Gastroesophageal sphincter (tissue), 4 donors: ENCODE measurements at regions not wholly inside any gene's neighbourhood (a gene's known extent, or its start where the extent isn't known, plus 50 kb on each side); places are given as distances from the start of the nearest gene placed in this dataset.
"Not testable (repeated sequence)": the region's sequence is repeated elsewhere in the genome, so short reads cannot be mapped to it uniquely, and the experiment has no call there.

Experiments used
- ATAC-seq: fragments of 150-250 bp; one replicate; pipeline ENCODE4 v1.9.1; 2016; ENCODE audit warnings: mild to moderate bottlenecking, moderate library complexity
- H3K27ac ChIP-seq, 4 donors: fragments of 200-600 bp; sonication (generic) in 3 of 4; 1 replicate in 3 of 4; 2 replicates in 1 of 4; pipeline ENCODE4 v1.5.1; 2016 to 2019
- H3K27me3 ChIP-seq: fragments of 200-600 bp; sonication (generic); one replicate; pipeline ENCODE4 v1.5.1; 2019
- H3K36me3 ChIP-seq, 2 donors: fragments of 200-600 bp; sonication (generic); one replicate each; pipeline ENCODE4 v1.5.1; 2019; ENCODE audit warnings: control low read depth in 1 of 2
- H3K4me1 ChIP-seq, 3 donors: fragments of 200-600 bp; sonication (generic); 1 replicate in 2 of 3; 2 replicates in 1 of 3; pipeline ENCODE4 v1.5.1; 2016 to 2019; ENCODE audit warnings: control low read depth in 2 of 3
- H3K4me3 ChIP-seq, 2 donors: fragments of 200-600 bp; sonication (generic); one replicate each; pipeline ENCODE4 v1.5.1; 2019; ENCODE audit warnings: mild to moderate bottlenecking in 1 of 2, moderate library complexity in 1 of 2
- H3K9me3 ChIP-seq, 3 donors: fragments of 200-600 bp; sonication (generic); one replicate each; pipeline ENCODE4 v1.5.1; 2017 to 2019; ENCODE audit warnings: control low read depth in 2 of 3
- CTCF ChIP-seq, 4 experiments: fragments of 200-600 bp in 2 of 4; fragments of 450-650 bp in 2 of 4; sonication (generic) in 1 of 4; IDR thresholded peaks; one replicate each; pipeline ENCODE4 v1.5.1; 2017 to 2019; ENCODE audit warnings: antibody characterized with exemption in 4 of 4, mild to moderate bottlenecking in 2 of 4, moderate library complexity in 2 of 4
- EP300 ChIP-seq: sonication (generic); formaldehyde crosslinking; IDR thresholded peaks from one replicate; pipeline ENCODE4 v1.6.1; 2017; ENCODE audit warnings: antibody characterized with exemption, mild to moderate bottlenecking
- POLR2A ChIP-seq, 2 donors: fragments of 450-650 bp; IDR thresholded peaks; one replicate each; pipeline ENCODE4 v1.6.1; 2017; ENCODE audit warnings: antibody characterized with exemption in 2 of 2, mild to moderate bottlenecking in 2 of 2, moderate library complexity in 1 of 2
- POLR2AphosphoS5 ChIP-seq: sonication (generic); formaldehyde crosslinking; IDR thresholded peaks from one replicate; pipeline ENCODE4 v1.6.1; 2017; ENCODE audit warnings: antibody characterized with exemption
- WGBS, 2 donors: methylation state at CpG; one replicate each; pipeline ENCODE4 v1.1.5; 2018; ENCODE audit warnings: low coverage in 1 of 2; 5-methylcytosine and 5-hydroxymethylcytosine counted together

- Histone ChIP-seq H3K27ac (no peak overlapping the region), H3K9me3 (peaks cover 0 to 9% (median 0%) of the 10 kb centered on the region in 3 donors), H3K4me3 (no peak overlapping the region), H3K36me3 (no peaks in the 10 kb centered on the region), H3K4me1 (no peaks in the 10 kb centered on the region), H3K27me3 (no peaks in the 10 kb centered on the region)
- ATAC-seq = no peak
- TF ChIP-seq POLR2AphosphoS5 (no peak), EP300 (no peak), POLR2A (IDR thresholded peaks at IDR 0.05) (no peak), CTCF (IDR thresholded peaks at IDR 0.05) (no peak)
- no CpG with 5 or more reads among the region's 3 CpGs for WGBS, 2 donors
Observed at GRCh38 chr10:64785816-64786215, 1264.6 kb downstream of the REEP3 start.

GRCh38 chr10:64786989-64787388, 1265.8 kb downstream of the REEP3 start:
- no peaks in the 10 kb centered on the region for H3K4me1 ChIP-seq
- no peak for ATAC-seq
- 70 to 83% methylated on average over 2 of the region's 2 CpGs for WGBS, 2 donors
- no peaks in the 10 kb centered on the region for H3K27me3 ChIP-seq
- no peak overlapping the region for H3K27ac ChIP-seq
- TF ChIP-seq CTCF (IDR thresholded peaks at IDR 0.05) = no peak
- TF ChIP-seq POLR2AphosphoS5 = no peak
- no peak for TF ChIP-seq EP300
- TF ChIP-seq POLR2A (IDR thresholded peaks at IDR 0.05) = no peak
- H3K4me3 ChIP-seq = no peak overlapping the region
- no peaks in the 10 kb centered on the region for H3K36me3 ChIP-seq
- peaks cover 0 to 9% (median 0%) of the 10 kb centered on the region in 3 donors for H3K9me3 ChIP-seq

GRCh38 chr10:64795847-64796246, 1274.6 kb downstream of the REEP3 start:
- WGBS, 2 donors = 73 to 79% methylated on average over 2 to 3 of the region's 3 CpGs

GRCh38 chr10:64798297-64798696, 1277.1 kb downstream of the REEP3 start:
- Histone ChIP-seq H3K9me3 (no peaks in the 10 kb centered on the region), H3K4me1 (no peaks in the 10 kb centered on the region), H3K4me3 (no peak overlapping the region), H3K36me3 (no peaks in the 10 kb centered on the region), H3K27ac (no peak overlapping the region), H3K27me3 (no peaks in the 10 kb centered on the region)
- 43% methylated on average over 1 of the region's 1 CpG; no CpG with 5 or more reads in 1 of the 2 donors for WGBS, 2 donors
- no peak for ATAC-seq
- TF ChIP-seq CTCF (IDR thresholded peaks at IDR 0.05) (no peak), POLR2A (IDR thresholded peaks at IDR 0.05) (no peak), EP300 (no peak), POLR2AphosphoS5 (no peak)

More at GRCh38 chr10:64795847-64796246, 1274.6 kb downstream of the REEP3 start:
- TF ChIP-seq POLR2A (IDR thresholded peaks at IDR 0.05) (no peak), CTCF (IDR thresholded peaks at IDR 0.05) (no peak), POLR2AphosphoS5 (no peak), EP300 (no peak)
- Histone ChIP-seq H3K27ac (no peak overlapping the region), H3K9me3 (no peaks in the 10 kb centered on the region), H3K36me3 (no peaks in the 10 kb centered on the region), H3K4me3 (no peak overlapping the region), H3K27me3 (no peaks in the 10 kb centered on the region), H3K4me1 (no peaks in the 10 kb centered on the region)
- ATAC-seq = no peak

GRCh38 chr10:64808233-64808632, 1287.0 kb downstream of the REEP3 start:
- H3K27me3 ChIP-seq = not testable (repeated sequence)

GRCh38 chr10:64810046-64810445, 1288.8 kb downstream of the REEP3 start:
- not testable (repeated sequence) for H3K4me1 ChIP-seq, ATAC-seq
- WGBS, 2 donors = 55% methylated on average over 2 of the region's 4 CpGs; no CpG with 5 or more reads in 1 of the 2 donors

More at GRCh38 chr10:64808233-64808632, 1287.0 kb downstream of the REEP3 start:
- H3K4me1 ChIP-seq, ATAC-seq, H3K4me3 ChIP-seq, H3K27ac ChIP-seq, H3K36me3 ChIP-seq: not testable (repeated sequence)
- peaks cover 0 to 15% (median 0%) of the 10 kb centered on the region in 3 donors for H3K9me3 ChIP-seq

More at GRCh38 chr10:64810046-64810445, 1288.8 kb downstream of the REEP3 start:
- not testable (repeated sequence) for H3K27me3 ChIP-seq, H3K4me3 ChIP-seq, H3K36me3 ChIP-seq, H3K27ac ChIP-seq
- peaks cover 0 to 15% (median 0%) of the 10 kb centered on the region in 3 donors for H3K9me3 ChIP-seq
